ENCODE measurements at regions not wholly inside any gene's neighbourhood (a gene's known extent, or its start where the extent isn't known, plus 50 kb on each side); places are given as distances from the start of the nearest gene placed in this dataset.
A peak's percentile ranks its signal among the peaks of the same experiment; 100 is the strongest.

DNA sequence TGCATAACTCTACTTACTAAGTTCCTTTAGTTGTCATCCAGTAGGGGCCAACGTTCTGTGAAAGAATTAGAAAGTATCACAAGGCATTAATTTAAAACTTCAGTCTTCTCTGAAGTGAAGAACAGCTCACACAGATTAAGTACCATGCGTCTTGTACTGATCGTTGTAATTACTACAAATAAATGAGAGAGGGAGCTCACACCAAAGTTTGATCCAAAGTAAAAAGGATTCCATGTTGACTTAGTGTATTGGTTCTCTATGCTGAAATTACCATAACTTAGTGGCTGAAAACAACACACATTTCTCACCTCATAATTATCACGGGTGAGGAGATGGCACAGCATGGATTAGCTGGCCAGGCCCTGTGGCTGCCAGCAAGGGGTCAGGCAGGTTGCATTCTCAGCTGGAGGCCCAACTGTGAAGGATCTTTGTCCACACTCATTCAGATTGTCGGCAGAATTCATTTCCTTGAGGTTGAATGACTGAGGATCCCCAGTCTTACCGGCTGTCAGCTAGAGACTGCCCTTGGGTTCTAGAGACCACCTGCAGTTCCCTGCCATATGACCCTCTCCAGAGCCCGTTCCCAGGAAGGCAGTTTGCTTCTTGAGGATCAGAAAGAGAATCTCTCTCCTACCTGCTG is 169.1 kb downstream of the YTHDC2 start:
- Mint-ChIP-seq H3K9me3 (no peaks in the 10 kb centered on the region), H3K4me1 (peaks cover 24 to 26% of the 10 kb centered on the region in 2 experiments), H3K27ac (peak overlapping the region in 1 of 3 experiments; percentile 23; a peak in 1 of 7 replicates), H3K27me3 (ENCODE audit: low read depth) (no peaks in the 10 kb centered on the region), H3K4me3 (no peak overlapping the region), H3K36me3 (ENCODE audit: insufficient read depth in 1 of 3, low read depth in 3 of 3) (no peaks in the 10 kb centered on the region)
- WGBS (ENCODE audit: extremely low coverage, insufficient read length, low lambda C conversion rate) = no CpG with 5 or more reads among the region's 7 CpGs
- no peaks in the 10 kb centered on the region for H3K27me3 ChIP-seq (ENCODE audit: insufficient read depth, low read length)
- H4K20me1 ChIP-seq (ENCODE audit: control insufficient read depth, insufficient read depth, insufficient read length) = no peaks in the 10 kb centered on the region
- no peak overlapping the region for H3K4ac ChIP-seq (ENCODE audit: low read depth, low read length)
- H3K9ac ChIP-seq (ENCODE audit: extremely low read depth, insufficient read length, low read length) = no peak overlapping the region
- H3T11ph ChIP-seq (ENCODE audit: low read length) = no peak overlapping the region
- no peaks in the 10 kb centered on the region for H3K4me1 ChIP-seq (ENCODE audit: insufficient read depth, low read length)
- no peaks in the 10 kb centered on the region for H3K23me2 ChIP-seq (ENCODE audit: insufficient read length, low read depth, low read length, poor library complexity, severe bottlenecking)
- no peak overlapping the region for H3K23ac ChIP-seq (ENCODE audit: insufficient read length, low read depth, low read length)
- H3K9me3 ChIP-seq (ENCODE audit: control insufficient read depth, low read depth, low read length) = no peaks in the 10 kb centered on the region
- H4K8ac ChIP-seq (replicated peaks; ENCODE audit: insufficient read length, low read depth, low read length) = no peak overlapping the region
- H2BK20ac ChIP-seq (ENCODE audit: low read depth, low read length, poor library complexity, severe bottlenecking) = no peak overlapping the region
- no peaks in the 10 kb centered on the region for H3K79me1 ChIP-seq (ENCODE audit: insufficient read depth, low read depth, low read length, poor library complexity, severe bottlenecking)
- H4K91ac ChIP-seq (ENCODE audit: insufficient read length, low read depth, low read length) = no peak overlapping the region
- no peak overlapping the region for H3K27ac ChIP-seq (ENCODE audit: insufficient read length, low read depth, low read length)
- no peak overlapping the region for H2BK15ac ChIP-seq (ENCODE audit: low read depth, low read length)
- peak; percentile 34 for DNase-seq
- H3K4me2 ChIP-seq (ENCODE audit: insufficient read depth, insufficient read length, low read length) = no peak overlapping the region
- no peak overlapping the region for H3K18ac ChIP-seq (ENCODE audit: insufficient read length, low read depth, low read length)
- H4K5ac ChIP-seq (ENCODE audit: insufficient read length, low read depth, low read length) = no peak overlapping the region
- H3K79me2 ChIP-seq (ENCODE audit: insufficient read depth, low read length) = no peaks in the 10 kb centered on the region
- no peak overlapping the region for H2AK5ac ChIP-seq (ENCODE audit: insufficient read length, low read length)
- TF ChIP-seq, protein P1, sequence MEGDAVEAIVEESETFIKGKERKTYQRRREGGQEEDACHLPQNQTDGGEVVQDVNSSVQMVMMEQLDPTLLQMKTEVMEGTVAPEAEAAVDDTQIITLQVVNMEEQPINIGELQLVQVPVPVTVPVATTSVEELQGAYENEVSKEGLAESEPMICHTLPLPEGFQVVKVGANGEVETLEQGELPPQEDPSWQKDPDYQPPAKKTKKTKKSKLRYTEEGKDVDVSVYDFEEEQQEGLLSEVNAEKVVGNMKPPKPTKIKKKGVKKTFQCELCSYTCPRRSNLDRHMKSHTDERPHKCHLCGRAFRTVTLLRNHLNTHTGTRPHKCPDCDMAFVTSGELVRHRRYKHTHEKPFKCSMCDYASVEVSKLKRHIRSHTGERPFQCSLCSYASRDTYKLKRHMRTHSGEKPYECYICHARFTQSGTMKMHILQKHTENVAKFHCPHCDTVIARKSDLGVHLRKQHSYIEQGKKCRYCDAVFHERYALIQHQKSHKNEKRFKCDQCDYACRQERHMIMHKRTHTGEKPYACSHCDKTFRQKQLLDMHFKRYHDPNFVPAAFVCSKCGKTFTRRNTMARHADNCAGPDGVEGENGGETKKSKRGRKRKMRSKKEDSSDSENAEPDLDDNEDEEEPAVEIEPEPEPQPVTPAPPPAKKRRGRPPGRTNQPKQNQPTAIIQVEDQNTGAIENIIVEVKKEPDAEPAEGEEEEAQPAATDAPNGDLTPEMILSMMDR (conservative IDR thresholded peaks at IDR 0.05) = peak; percentile 59; the same call in 2 of the 3 replicates
- H3K14ac ChIP-seq (ENCODE audit: insufficient read depth, low read length) = no peak overlapping the region
- no peak overlapping the region for H3K56ac ChIP-seq (ENCODE audit: insufficient read length, low read depth, low read length)
- no peak overlapping the region for H2BK5ac ChIP-seq (ENCODE audit: insufficient read length, low read length)
- H2BK120ac ChIP-seq (ENCODE audit: low read depth, low read length, poor library complexity, severe bottlenecking) = no peak overlapping the region
- H2BK12ac ChIP-seq (ENCODE audit: insufficient read length, low read depth, low read length) = no peak overlapping the region
- H2AFZ ChIP-seq (ENCODE audit: low read length) = no peak overlapping the region
